DMS53 (cell line): ENCODE measurements at regions not wholly inside any gene's neighbourhood (a gene's known extent, or its start where the extent isn't known, plus 50 kb on each side); places are given as distances from the start of the nearest gene placed in this dataset.
"Not testable (repeated sequence)": the region's sequence is repeated elsewhere in the genome, so short reads cannot be mapped to it uniquely, and the experiment has no call there.

Experiments
- DNase-seq: peaks from one replicate; lab custom pipeline; 2025; lab: John Stamatoyannopoulos, UW

GRCh38 chr17:36845916-36846315, 91.4 kb upstream of the LHX1 start:
- DNase-seq = no peak

- no peak for DNase-seq
These were observed 90.6 kb upstream of the LHX1 start for GRCh38 chr17:36846410-36847292.

GRCh38 chr17:36848008-36848902, 89.0 kb upstream of the LHX1 start:
- DNase-seq = no peak

- DNase-seq = not testable (repeated sequence)
These were observed 88.3 kb upstream of the LHX1 start for GRCh38 chr17:36849020-36849419.

GRCh38 chr17:36849871-36850348, 87.4 kb upstream of the LHX1 start:
- DNase-seq = no peak

GRCh38 chr17:36850790-36851189, 86.5 kb upstream of the LHX1 start:
- no peak for DNase-seq

DNA sequence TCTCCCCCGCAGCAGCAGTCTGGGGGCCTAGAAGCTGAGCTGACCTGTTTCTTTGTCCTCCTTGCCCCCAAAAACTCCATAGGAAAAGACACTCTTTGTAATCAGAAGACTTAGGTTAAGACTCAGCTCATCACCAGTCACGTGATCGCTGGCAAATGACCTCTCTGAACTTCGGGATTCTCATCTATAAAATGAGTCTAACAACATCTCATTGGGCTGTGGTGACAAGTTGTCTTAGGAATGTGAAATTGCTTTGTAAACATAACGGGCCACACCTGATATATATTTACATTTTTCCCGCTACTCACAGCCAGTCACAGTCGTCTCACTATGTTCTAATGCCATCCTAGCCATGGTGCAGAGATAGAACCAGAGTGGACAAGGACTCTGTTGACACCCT, 86.0 kb upstream of the LHX1 start:
- no peak for DNase-seq

DNA sequence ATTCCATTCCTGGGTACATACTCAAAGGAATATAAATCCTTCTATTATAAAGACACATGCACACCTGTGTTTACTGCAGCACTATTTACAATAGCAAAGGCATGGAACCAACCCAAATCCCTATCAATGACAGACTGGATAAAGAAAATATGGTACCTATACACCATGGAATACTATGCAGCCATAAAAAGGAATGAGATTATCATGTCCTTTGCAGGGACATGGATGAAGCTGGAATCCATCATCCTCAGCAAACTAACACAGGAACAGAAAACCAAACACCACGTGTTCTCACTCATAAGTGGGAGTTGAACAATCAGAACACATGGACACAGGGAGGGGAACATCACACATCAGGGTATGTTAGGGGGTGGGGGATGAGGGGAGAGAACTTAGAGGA, 84.8 kb upstream of the LHX1 start:
- DNase-seq = not testable (repeated sequence)

GRCh38 chr17:36854982-36855381, 82.3 kb upstream of the LHX1 start:
- DNase-seq = no peak

- no peak for DNase-seq
These were observed 81.8 kb upstream of the LHX1 start for GRCh38 chr17:36855459-36855858.

GRCh38 chr17:36856222-36856621, 81.1 kb upstream of the LHX1 start:
- DNase-seq = peak; percentile 18

DNA sequence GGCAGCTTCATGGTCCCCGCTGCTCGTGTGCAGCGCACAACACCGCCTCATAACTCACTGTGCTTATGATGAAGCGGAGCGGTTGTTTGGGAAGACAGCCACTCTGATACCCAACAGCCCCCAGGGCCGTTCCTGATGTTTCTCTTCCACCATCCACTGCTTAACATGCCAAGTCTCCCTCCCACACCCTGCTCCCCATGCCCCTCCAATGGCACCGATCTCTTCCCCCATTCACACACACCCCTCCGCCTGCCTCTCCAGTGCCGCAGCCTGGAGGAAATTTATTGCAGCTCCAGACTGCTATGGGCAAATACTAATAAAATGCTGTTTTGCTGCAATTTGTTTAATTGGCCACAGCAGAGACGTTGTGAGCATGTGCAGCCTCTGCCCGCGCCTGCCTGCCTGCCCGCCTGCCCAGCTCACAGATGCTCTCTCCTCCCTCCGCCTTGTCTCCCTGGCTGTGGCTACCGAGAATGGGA, 80.3 kb upstream of the LHX1 start:
- DNase-seq = no peak

DNA sequence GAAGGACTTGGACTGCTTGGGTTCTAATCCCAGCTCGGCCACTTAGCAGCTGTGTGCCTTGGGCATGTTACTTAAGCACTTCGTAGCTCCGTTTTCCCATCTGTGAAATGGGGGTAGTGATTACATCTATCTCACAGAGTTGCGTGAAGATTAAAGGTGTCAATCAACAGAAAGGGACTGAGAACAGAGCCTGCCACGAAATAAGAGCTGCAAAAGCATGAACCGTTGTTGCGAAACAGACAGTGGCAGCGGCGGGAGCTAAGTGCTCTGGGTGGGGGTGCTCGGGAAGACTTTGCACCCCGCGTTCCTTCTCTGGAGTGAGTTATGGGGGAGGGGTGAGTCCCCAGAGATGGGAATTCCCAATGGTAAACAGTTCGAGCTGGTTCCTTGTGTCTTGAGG, 79.6 kb upstream of the LHX1 start:
- no peak for DNase-seq

GRCh38 chr17:36858119-36859002, 78.9 kb upstream of the LHX1 start:
- no peak for DNase-seq

GRCh38 chr17:36859003-36859300, 78.3 kb upstream of the LHX1 start:
- DNase-seq = no peak

- DNase-seq = no peak
These were observed 77.6 kb upstream of the LHX1 start for GRCh38 chr17:36859706-36860105.

DNA sequence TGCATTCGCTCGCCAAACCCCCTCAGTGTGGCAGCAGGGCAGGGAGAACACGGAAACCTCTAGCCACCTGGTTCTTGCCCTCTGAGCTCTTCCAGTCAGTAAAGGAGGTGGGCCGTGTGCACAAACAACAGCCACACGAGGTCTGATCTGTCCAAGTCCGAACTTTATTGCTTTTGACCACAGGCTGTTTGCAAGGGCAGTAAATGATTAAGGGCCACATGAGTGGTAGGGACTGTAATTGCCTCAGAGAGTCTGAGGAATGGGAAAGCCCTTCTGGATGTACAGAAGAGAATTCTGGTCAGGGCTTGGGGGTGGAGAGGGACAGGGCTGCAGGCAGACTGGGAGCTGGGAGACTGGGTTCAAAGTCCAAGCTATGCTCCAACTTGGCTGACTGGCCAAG, 75.7 kb upstream of the LHX1 start:
- DNase-seq = no peak

DNA sequence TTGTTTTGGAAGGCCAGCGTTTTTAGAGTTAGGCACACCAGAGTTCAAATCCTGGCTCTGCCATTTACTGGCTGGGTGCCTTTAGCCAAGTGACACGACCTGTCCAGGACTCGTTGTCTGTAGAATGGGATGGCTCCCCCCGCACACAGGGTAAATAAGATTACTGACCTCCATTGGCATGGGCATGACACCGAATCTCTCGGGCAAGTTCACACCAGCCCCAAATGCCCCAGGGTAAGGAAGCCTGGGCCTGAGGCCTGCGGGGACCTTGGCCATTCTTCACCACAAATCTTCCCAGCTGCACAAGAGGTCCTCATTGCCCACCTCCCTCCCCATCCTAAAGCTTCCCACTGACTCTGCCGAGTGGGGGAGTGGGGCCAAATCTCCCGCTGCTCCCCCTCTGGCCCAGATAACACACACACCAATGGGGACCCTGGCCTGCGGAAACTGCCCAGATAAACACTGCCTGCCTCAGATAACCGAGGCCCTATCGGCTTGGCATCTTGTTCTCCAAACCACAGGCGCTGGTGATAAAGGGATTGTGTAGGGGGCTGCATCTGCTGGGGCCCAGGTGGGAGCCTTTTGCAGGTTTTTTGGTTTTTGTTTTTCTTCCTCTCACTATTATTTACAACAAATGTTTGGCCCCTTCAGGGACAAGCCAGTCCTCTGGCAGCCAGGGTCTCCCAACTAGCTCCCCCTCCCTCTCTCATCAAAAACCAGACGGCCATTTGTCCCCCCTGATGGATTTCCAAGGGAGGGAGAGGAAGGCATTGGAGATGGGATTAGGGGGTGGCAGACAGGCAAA, 75.0 kb upstream of the LHX1 start:
- DNase-seq = no peak

- no peak for DNase-seq
These were observed 74.1 kb upstream of the LHX1 start for GRCh38 chr17:36863131-36863530.

GRCh38 chr17:36863676-36864612, 73.3 kb upstream of the LHX1 start:
- DNase-seq = no peak
